Effector memory CD4-positive, alpha-beta T cell (primary cell): ENCODE measurements at regions not wholly inside any gene's neighbourhood (a gene's known extent, or its start where the extent isn't known, plus 50 kb on each side); places are given as distances from the start of the nearest gene placed in this dataset.

Source experiments
- DNase-seq, 3 donors: peaks; one replicate each; pipeline ENCODE4 v3.0.0-alpha.2; 2020
- H3K27ac ChIP-seq: 2 replicates; pipeline ENCODE4 v1.7.0; 2013; ENCODE audit warnings: mild to moderate bottlenecking, low read length, moderate library complexity; ENCODE audit not compliant: insufficient read depth, poor library complexity, severe bottlenecking
- H3K27me3 ChIP-seq: replicated peaks from 2 replicates; pipeline ENCODE4 v1.7.0; 2013; ENCODE audit warnings: mild to moderate bottlenecking, low read length; ENCODE audit not compliant: insufficient read depth, control insufficient read depth, poor library complexity, severe bottlenecking
- H3K36me3 ChIP-seq: 2 replicates; pipeline ENCODE4 v1.7.0; 2013; ENCODE audit warnings: mild to moderate bottlenecking, low read length, moderate library complexity; ENCODE audit not compliant: control insufficient read depth, insufficient read depth
- H3K4me1 ChIP-seq: 2 replicates; pipeline ENCODE4 v1.7.0; 2013; ENCODE audit warnings: low read length, mild to moderate bottlenecking; ENCODE audit not compliant: control insufficient read depth, insufficient read depth, poor library complexity, severe bottlenecking
- H3K4me3 ChIP-seq: 2 replicates; pipeline ENCODE4 v1.7.0; 2013; ENCODE audit warnings: low read length, low read depth, mild to moderate bottlenecking; ENCODE audit not compliant: insufficient read depth, poor library complexity, severe bottlenecking
- H3K9me3 ChIP-seq: 2 replicates; pipeline ENCODE4 v1.7.0; 2013; ENCODE audit warnings: mild to moderate bottlenecking, low read length, moderate library complexity; ENCODE audit not compliant: control insufficient read depth

DNA sequence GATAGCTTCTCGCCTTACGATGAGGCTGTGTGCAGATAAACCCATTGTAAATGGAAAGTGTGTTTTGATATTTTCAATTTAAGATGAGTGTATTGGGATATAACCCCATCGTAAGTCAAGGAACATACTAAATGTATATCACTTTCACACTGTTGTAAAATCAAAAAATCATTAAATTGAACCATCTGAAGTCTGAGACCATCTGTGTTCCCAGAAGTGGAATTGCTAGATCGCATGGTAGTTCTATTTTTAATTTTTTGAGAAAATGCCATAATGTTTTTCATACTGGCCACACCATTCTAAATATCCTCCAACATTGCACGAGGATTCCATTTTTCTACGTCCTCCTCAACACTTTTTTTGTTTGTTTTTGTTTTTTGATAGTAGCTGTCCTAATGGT lies 209.1 kb upstream of the MTPN start:
- Histone ChIP-seq H3K27ac (no peak overlapping the region), H3K9me3 (no peaks in the 10 kb centered on the region), H3K27me3 (no peaks in the 10 kb centered on the region), H3K4me3 (no peak overlapping the region), H3K36me3 (no peaks in the 10 kb centered on the region), H3K4me1 (no peaks in the 10 kb centered on the region)
- no peak for DNase-seq

DNA sequence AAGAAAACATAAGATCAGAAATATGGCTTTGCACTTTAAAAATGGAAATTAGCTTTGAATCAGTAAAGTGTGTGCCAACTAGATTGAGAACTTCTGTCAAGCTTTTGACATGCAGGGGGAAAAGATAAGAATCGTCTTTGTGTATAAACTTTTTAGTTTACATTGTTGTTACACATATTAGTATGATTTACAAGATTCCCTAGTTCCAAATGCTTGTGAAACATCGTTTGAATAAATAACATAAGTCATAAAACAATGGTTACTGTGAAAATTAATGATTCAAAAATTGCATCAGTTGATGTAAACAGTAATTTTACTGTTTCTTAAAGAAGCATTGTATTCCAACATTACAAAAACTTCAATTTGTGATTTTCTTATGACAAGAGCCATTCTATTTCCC lies 207.6 kb upstream of the MTPN start:
- DNase-seq, result no peak
- Histone ChIP-seq H3K27me3 (no peaks in the 10 kb centered on the region), H3K27ac (no peak overlapping the region), H3K4me1 (no peaks in the 10 kb centered on the region), H3K36me3 (no peaks in the 10 kb centered on the region), H3K9me3 (no peaks in the 10 kb centered on the region), H3K4me3 (no peak overlapping the region)

- Histone ChIP-seq H3K9me3 (no peaks in the 10 kb centered on the region), H3K27ac (no peak overlapping the region), H3K4me1 (no peaks in the 10 kb centered on the region), H3K27me3 (no peaks in the 10 kb centered on the region), H3K4me3 (no peak overlapping the region), H3K36me3 (no peaks in the 10 kb centered on the region)
- no peak for DNase-seq
These were observed 206.8 kb upstream of the MTPN start for GRCh38 chr7:136183981-136184380.

DNA sequence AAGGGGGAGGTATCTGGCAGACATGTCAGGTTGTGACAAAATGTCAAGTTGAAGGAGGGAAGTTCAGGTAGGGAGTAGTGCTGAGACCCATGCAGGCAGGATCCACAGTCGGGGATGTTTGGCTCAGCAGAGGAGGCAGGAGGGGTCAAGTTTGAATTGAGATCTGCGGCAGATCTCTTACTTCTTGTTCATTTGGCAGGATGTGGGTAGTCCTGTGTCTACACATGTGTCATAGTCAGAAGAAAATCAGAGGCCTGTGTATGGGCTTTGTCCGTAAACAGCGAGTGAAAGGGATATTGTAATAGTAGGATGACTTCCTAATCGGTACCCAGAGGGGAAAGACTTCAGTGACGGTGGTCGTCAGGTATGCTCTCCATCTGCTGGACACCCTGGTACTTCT lies 203.8 kb upstream of the MTPN start:
- H3K36me3 ChIP-seq, result no peaks in the 10 kb centered on the region
- H3K4me1 ChIP-seq, result no peaks in the 10 kb centered on the region
- no peaks in the 10 kb centered on the region for H3K9me3 ChIP-seq
- H3K4me3 ChIP-seq, result no peak overlapping the region
- no peaks in the 10 kb centered on the region for H3K27me3 ChIP-seq
- no peak for DNase-seq
- H3K27ac ChIP-seq, result no peak overlapping the region

DNA sequence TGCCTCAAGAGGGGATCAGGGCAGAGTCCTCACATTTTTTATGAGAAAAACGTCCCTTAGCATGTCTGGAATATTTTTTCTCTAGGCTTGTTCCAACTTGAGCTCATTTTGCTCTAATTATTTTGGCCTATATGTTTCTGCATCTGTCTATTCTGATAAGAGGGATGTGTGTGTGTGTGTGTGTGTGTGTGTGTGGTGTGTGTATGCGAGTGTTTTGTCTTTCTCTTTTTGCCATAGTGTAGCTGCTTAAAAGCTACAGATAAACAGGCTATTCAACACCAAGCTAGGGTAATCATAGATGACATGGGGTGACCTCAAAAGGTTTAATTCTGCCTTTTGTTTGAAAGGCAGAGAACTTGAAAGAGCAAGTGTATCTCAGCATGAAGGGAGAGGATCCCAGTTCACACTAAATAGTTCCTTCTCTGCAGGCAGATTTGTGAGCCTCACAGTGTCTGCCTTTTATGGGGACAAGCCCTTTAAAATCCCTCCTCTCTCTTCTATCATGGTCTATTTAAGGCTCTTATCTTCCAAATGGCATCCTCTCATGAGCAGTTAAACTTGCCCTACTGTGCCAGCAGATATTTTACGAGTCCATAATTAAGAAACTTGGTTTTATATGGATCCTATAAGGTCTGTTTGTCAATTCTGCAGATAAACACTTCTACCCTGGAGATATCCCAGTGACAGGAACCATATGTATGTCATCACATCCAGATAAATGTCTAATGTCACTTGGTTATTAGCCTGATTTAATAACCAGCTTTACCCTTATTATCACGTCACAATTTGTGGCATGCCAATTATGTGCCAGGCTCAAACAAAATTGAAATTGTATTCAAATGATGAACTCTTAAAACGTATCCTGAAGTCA lies 202.9 kb upstream of the MTPN start:
- H3K27me3 ChIP-seq, result no peaks in the 10 kb centered on the region
- no peaks in the 10 kb centered on the region for H3K36me3 ChIP-seq
- H3K4me1 ChIP-seq, result no peaks in the 10 kb centered on the region
- no peaks in the 10 kb centered on the region for H3K9me3 ChIP-seq
- no peak overlapping the region for H3K27ac ChIP-seq
- DNase-seq, result no peak
- no peak overlapping the region for H3K4me3 ChIP-seq

DNA sequence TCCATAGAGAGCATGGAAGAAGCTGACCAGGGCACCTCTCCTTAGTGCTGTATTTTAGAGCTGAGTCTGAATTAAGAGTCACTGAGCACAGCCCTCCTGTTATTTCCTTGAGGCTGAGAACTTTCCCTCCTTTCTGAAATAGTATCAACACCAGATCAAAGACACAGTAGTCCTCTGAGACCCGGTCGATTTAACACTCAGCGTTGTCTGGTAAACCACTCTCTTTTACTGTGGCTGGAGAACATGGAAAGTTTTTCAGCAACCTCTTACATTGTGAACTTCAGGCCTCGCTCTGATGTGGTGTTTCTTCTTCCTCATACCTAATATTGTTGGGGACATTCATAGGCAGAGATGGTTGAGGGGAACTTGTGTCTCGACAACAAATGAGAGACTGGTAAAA lies 202.0 kb upstream of the MTPN start:
- Histone ChIP-seq H3K9me3 (no peaks in the 10 kb centered on the region), H3K4me1 (no peaks in the 10 kb centered on the region), H3K27ac (no peak overlapping the region), H3K36me3 (no peaks in the 10 kb centered on the region), H3K4me3 (no peak overlapping the region), H3K27me3 (no peaks in the 10 kb centered on the region)
- DNase-seq, result no peak

DNA sequence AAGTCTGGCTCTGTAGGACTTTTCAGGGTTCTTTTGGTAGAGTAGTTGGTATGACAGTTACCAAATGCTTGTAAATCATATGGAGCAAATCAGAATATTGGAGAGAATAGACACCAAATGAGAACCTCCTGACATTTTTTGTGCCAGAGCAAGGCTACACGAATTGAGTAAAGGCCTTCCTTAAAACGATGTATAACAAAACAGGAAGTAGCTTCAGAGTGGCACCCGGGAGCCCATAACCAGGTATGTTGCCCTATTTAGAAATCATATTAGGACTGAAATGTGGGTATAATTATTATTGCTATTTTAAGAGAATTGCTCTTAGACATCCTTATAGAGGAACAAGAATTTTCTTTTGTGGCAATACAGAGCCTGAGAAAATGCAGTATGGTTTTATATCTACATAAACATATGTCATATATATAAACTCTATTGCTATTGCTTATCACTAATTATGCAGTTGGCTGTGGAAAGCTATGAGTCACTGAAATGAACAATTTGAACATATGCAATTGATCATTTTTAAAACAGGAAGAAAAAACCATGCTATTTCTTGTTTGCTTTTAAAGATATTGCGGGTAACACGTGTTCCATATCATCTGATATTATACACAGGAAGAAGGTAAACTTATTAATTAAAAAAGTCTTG lies 197.4 kb upstream of the MTPN start:
- no peaks in the 10 kb centered on the region for H3K27me3 ChIP-seq
- no peak overlapping the region for H3K27ac ChIP-seq
- H3K4me3 ChIP-seq, result no peak overlapping the region
- H3K9me3 ChIP-seq, result no peaks in the 10 kb centered on the region
- no peaks in the 10 kb centered on the region for H3K36me3 ChIP-seq
- no peaks in the 10 kb centered on the region for H3K4me1 ChIP-seq
- DNase-seq, result no peak

DNA sequence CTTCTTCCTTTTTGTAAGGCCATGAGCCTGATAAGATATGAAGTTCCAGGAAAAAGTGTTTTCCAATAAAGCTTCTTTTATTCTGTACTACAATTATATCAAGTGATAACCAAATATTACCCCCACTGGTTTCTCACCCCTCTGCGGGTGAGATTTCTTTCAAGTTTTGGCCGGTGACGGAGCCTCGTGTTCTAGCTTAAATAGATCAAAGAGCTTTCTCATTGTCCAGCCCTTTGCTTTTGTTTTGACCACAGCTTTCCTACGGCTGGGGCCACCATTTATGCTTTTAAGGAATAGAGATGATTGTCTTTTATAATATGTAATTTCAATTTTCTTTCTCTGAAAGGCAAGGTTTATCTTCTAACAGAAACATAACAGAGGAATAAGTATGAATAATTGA lies 196.7 kb upstream of the MTPN start:
- Histone ChIP-seq H3K36me3 (no peaks in the 10 kb centered on the region), H3K4me3 (no peak overlapping the region), H3K9me3 (no peaks in the 10 kb centered on the region), H3K27ac (no peak overlapping the region), H3K27me3 (no peaks in the 10 kb centered on the region), H3K4me1 (no peaks in the 10 kb centered on the region)
- DNase-seq, result no peak

DNA sequence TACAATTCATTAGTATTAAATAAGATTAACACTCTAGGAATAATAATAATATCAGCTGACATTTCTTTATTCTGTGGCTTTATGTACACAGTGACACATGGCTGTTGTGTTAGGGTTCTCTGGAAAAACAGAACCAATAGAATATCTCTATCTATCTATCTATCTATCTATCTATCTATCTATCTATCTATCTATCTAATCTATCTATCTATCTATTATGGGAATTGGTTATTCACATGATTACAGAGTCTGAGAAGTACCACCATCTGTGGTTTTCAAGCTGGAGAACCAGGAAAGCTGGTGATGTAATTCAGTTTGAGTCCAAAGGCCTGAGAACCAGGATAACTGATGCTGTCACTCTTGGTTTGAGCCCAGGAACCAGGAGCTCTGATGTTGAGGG lies 194.1 kb upstream of the MTPN start:
- H3K4me1 ChIP-seq, result no peaks in the 10 kb centered on the region
- H3K9me3 ChIP-seq, result no peaks in the 10 kb centered on the region
- H3K27ac ChIP-seq, result no peak overlapping the region
- no peak for DNase-seq
- no peaks in the 10 kb centered on the region for H3K27me3 ChIP-seq
- no peak overlapping the region for H3K4me3 ChIP-seq
- H3K36me3 ChIP-seq, result no peaks in the 10 kb centered on the region

DNA sequence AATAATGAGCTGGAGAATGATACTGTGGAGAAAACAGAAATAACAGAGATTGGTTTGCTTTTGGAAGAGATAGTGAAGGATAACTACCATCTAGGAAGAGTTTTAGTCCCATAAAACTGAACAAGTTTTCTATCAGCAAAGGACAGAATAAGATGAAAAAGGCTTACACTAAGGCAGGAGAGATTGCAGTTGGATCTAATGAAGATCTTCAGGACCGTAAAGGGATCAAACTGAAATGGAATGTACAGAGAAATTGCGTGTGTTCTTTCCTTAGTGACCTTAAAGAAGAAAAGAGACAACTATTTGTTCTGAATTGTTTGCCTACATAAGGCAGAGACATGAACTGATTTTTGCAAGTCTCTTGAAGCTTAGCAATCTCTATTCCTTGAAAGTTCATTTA lies 191.7 kb upstream of the MTPN start:
- DNase-seq, result no peak
- Histone ChIP-seq H3K4me3 (no peak overlapping the region), H3K36me3 (no peaks in the 10 kb centered on the region), H3K9me3 (no peaks in the 10 kb centered on the region), H3K27me3 (no peaks in the 10 kb centered on the region), H3K4me1 (no peaks in the 10 kb centered on the region), H3K27ac (no peak overlapping the region)
